GM19438 (cell line): ENCODE measurements at regions not wholly inside any gene's neighbourhood (a gene's known extent, or its start where the extent isn't known, plus 50 kb on each side); places are given as distances from the start of the nearest gene placed in this dataset.

ENCODE experiments used
- ATAC-seq: cut with Tn5 transposase; IDR thresholded peaks from one replicate; pipeline ENCODE4 v1.9.1; 2021; ENCODE audit warnings: low read depth; ENCODE audit not compliant: unreplicated experiment

- ATAC-seq, result no peak
Observed at GRCh38 chr22:49073873-49074417, 753.7 kb downstream of the BRD1 start.

- no peak for ATAC-seq
Observed at GRCh38 chr22:49072996-49073645, 754.6 kb downstream of the BRD1 start.

- no peak for ATAC-seq
Observed at GRCh38 chr22:49070501-49070900, 757.2 kb downstream of the BRD1 start.

- no peak for ATAC-seq
Observed at GRCh38 chr22:49068861-49069500, 758.7 kb downstream of the BRD1 start.

DNA sequence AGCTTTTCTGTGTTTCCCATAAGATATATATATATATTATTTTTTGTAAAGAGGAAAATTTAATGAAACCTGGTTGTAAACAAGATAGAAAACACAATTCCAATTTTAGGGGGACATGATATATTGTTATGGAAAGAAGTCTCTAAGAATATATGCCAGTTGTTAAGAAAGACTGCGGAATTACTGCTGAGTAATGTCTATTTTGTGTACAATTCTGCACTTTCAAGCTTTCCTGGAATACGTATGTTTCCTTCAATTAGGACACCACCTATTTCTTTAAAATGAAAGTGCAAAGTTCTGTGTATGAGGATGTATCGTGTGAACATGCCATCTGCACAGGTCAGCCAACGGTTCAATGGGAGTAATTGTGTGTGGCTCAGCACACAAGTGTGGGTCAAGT is 760.2 kb downstream of the BRD1 start:
- ATAC-seq, result no peak

GRCh38 chr22:49066619-49067018 is 761.1 kb downstream of the BRD1 start:
- ATAC-seq, result no peak

GRCh38 chr22:49064836-49065235 is 762.8 kb downstream of the BRD1 start:
- no peak for ATAC-seq

- ATAC-seq, result no peak
Observed at GRCh38 chr22:49063545-49063890, 764.2 kb downstream of the BRD1 start.

- ATAC-seq, result no peak
Observed at GRCh38 chr22:49062802-49063544, 764.7 kb downstream of the BRD1 start.

DNA sequence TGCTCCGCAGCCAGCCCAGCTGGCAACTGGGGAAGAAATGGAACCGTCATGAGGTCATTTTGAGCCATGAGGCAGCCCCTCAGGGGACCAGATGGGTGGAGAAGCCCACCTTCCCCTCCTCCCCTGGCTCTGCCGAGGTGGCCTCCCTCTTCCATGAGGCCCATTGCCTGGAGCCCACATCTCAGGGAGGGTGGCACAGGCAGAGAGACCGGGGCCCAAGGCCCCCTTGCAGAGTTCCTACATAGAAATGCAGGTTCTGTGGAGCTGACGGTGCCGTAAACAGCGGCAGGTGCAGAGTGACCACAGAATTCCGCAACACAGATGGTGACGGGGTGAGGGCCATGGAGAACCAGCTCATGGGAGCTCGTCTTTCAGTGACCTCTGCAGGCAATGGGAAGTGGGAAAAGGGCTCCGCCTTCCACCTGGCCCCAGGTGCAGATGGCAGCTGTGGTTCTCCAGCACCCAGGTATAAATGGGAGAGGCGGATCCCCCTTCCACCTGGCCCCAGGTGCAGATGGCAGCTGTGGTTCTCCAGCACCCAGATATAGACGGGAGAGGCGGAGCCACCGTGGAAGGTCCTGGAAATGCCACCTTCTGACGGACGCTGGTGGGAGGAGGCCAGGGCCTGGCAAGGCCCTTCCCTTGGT is 765.4 kb downstream of the BRD1 start:
- no peak for ATAC-seq

GRCh38 chr22:49057910-49058309 is 769.8 kb downstream of the BRD1 start:
- ATAC-seq, result no peak

DNA sequence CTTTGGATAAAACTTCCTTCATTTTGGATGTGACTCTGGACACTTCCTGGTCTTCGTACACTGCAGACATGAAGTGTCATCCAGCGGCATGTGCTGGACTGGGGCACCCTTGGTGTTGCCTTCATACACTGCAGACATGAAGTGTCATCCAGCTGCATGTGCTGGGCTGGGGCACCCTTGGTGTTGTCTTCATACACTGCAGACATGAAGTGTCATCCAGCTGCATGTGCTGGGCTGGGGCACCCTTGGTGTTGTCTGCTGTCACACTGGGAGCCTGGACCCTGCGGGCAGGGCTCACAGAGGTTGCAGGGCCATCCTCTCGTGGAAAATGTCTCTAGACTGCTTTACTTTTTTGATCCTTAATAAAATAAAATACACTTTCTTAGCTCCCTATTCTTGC is 771.4 kb downstream of the BRD1 start:
- ATAC-seq, result no peak

DNA sequence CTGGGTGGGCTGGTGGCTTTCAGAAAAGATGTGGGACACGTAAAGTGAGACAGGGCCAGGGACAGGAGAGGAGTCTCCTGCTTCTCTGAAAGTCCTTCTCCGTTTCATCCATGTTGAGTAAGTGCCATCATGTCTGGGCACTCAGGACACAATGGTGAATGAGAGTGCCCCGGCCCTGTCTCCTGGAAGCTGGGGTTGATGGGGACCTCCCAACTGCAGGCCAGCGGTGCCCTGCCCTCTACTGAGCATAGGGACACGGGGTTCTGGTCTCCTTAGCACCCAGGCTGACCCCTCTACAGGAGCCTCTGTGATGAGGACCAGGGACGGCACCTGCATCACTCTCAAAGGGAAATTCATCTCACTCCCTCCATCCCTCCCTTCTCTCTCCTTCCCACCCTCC is 772.3 kb downstream of the BRD1 start:
- ATAC-seq, result no peak

- ATAC-seq, result no peak
Observed at GRCh38 chr22:49053578-49053977, 774.1 kb downstream of the BRD1 start.

GRCh38 chr22:49052560-49052959 is 775.1 kb downstream of the BRD1 start:
- ATAC-seq, result no peak

DNA sequence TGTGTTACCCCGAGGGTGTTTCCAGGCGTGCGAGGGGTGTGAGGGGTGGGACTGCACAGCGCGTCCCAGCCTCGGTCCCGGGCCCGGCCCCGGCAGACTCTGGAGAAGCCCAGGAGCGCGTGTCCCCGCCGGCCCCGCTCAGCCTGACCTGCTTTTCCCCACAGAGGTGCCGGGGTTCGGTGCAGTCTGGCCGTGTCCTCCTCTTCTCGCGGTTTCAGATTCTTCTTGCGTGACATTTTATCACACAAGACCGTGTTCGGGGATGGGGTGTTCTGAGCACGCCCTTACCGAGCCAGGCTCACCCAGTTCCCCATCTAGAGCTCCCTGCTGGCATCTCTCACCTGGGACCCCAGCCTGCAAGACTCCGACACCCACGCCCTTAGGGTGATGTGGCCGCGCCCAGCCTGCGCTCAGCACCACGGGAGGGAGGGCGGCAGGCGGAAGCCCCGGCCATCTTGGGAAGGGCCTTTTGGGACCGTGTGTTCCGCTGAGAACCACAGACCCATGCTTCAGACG is 775.6 kb downstream of the BRD1 start:
- no peak for ATAC-seq

GRCh38 chr22:49051491-49052022 is 776.1 kb downstream of the BRD1 start:
- ATAC-seq, result no peak

DNA sequence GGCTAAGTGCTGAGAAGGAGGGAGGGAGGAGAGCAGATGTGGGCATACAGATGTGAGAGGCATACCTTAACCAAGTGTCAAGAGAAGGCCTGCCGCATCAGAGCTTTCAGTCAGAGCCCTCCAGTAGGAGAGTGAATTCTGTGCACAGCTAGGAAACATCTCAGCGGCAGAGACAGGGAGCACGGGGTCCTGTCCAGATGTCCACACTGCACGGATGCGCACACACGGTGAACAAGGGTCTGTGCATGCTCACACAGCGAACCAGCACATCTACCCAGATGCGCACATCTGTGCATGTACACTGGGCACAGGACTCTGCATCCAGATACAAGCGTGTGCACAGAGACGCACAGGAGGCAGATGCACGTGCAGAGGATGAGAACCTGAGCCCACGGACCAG is 778.0 kb downstream of the BRD1 start:
- ATAC-seq, result no peak

DNA sequence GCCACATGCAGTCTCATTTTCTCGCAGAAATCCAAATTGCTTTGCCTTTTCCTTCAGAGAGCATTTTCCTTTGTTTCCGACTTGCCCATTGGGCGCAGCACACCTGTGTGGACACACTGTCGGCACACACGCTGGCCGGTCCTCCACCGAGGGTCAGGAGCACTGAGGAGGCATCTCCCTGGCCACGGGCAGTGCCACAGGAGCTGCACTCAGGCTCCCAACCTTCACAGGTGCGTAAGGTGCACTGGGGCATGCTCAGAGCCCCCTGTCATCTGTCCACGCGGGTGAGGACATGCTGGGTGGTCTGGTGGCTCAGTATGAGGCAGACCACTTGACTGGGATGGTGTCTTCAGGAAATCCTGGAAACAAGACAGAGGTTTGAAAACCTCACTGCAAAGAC is 779.1 kb downstream of the BRD1 start:
- ATAC-seq, result no peak

GRCh38 chr22:49047447-49047846 is 780.2 kb downstream of the BRD1 start:
- ATAC-seq, result no peak
